ENCODE measurements at regions not wholly inside any gene's neighbourhood (a gene's known extent, or its start where the extent isn't known, plus 50 kb on each side); places are given as distances from the start of the nearest gene placed in this dataset.

DNA sequence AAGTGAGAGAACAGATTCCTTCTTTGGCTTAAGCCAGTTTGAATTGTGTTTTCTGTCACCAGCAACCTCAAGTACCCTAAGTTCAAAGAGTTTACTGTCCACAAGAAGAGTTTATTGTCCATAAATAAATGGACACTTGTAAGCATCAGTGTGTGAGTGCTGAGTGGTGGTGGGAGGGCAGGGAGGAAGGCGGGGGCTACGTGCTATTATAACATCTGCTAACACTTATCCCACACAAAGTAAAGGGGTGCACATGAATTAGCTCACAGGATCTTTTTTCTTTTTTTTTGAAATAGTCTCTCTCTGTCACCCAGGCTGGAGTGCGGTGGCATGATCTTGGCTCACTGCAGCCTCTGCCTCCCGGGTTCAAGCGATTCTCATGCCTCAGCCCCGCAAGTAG lies 87.2 kb downstream of the MICALL2 start:
- no peak overlapping the region for H3K9ac ChIP-seq (ENCODE audit: low read depth in 2 of 2, low read length in 2 of 2)
- no peaks in the 10 kb centered on the region for H3K36me3 ChIP-seq
- H3K4me1 ChIP-seq = no peaks in the 10 kb centered on the region
- no peak overlapping the region for H3K4me3 ChIP-seq
- H3K27ac ChIP-seq = no peak overlapping the region
- no peaks in the 10 kb centered on the region for H3K9me3 ChIP-seq
- no peak for DNase-seq
- intact Hi-C loops (cut with DNase I) = no loop called here
- peaks cover 11% of the 10 kb centered on the region for H3K27me3 ChIP-seq
- TF ChIP-seq, protein P1, sequence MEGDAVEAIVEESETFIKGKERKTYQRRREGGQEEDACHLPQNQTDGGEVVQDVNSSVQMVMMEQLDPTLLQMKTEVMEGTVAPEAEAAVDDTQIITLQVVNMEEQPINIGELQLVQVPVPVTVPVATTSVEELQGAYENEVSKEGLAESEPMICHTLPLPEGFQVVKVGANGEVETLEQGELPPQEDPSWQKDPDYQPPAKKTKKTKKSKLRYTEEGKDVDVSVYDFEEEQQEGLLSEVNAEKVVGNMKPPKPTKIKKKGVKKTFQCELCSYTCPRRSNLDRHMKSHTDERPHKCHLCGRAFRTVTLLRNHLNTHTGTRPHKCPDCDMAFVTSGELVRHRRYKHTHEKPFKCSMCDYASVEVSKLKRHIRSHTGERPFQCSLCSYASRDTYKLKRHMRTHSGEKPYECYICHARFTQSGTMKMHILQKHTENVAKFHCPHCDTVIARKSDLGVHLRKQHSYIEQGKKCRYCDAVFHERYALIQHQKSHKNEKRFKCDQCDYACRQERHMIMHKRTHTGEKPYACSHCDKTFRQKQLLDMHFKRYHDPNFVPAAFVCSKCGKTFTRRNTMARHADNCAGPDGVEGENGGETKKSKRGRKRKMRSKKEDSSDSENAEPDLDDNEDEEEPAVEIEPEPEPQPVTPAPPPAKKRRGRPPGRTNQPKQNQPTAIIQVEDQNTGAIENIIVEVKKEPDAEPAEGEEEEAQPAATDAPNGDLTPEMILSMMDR (IDR thresholded peaks at IDR 0.05) = no peak

DNA sequence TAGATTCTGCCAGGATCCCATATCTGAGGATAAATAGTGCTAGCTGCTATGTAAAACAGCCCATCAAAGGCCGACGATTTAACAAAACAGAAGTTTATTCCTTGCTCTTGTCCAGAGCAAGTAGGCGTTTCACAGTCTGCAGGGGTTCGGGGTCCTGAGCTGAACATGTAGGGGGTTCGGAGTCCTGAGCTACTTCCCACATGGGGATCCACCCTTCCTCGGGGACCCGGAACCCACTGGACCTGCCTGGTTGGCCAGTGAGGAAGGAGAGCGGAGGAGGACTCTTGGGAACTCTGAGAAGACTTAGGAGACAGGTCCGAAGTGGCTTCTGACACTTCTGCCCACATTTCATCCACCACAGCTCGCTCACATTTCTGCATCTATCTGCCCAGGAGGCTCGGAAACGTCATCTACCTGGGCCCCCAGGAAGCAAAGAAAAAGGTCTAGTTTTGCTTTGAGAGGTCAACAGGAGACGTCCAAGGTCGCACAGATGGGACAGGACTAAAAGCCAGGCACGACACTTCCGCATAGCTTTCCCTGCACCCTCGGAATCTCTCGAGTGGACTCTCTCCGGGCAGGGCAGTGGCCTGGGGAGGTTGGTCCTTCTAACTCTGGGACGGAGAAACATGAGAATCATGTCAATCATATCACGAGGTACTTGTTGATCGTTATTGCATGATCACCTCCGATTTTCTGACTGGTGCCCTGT lies 86.4 kb downstream of the MICALL2 start:
- no peaks in the 10 kb centered on the region for H3K4me1 ChIP-seq
- H3K9ac ChIP-seq (ENCODE audit: low read depth in 2 of 2, low read length in 2 of 2) = no peak overlapping the region
- TF ChIP-seq, protein P1 (IDR thresholded peaks at IDR 0.05) = no peak
- no peaks in the 10 kb centered on the region for H3K36me3 ChIP-seq
- no peak for DNase-seq
- H3K27me3 ChIP-seq = peaks cover 11% of the 10 kb centered on the region
- H3K4me3 ChIP-seq = no peak overlapping the region
- intact Hi-C loops (cut with DNase I) = no loop called here
- H3K9me3 ChIP-seq = no peaks in the 10 kb centered on the region
- H3K27ac ChIP-seq = no peak overlapping the region

DNA sequence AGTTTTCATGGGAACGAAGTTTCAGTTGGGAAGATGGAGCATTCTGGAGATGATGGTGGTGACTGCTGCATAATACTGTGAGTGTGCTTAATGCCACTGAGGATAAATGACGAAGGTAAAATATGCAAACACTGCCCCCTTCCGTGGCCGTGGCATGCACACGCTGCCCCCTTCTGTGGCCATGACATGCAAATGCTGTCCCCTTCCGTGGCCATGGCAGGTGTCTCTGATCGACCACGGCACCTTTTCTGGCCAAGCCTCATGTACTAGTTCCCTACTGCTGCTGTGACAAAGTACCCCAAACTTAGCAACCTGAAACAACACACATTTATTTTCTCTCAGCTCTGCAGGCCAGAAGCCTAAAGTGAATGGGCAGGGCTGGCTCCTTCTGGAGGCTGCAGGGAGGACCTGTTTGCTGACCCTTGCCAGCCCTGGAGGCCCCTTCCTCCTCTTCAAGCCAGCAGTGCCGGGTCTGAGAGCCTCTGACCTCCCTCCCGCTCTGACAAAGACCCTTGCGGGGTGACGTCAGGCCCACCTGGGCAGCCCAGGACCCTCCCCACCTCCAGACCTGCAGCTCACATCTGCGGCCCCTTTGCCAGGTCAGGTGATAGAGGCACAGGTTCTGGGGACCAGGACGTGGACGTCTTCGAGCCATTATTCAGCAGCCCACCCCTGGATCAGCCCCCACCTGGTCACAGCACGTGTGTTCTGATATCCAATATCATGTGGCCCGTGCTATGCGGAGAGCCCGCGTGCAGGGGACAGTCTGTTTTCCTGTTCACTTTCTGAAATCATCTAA lies 82.0 kb downstream of the MICALL2 start:
- TF ChIP-seq, protein P1 (IDR thresholded peaks at IDR 0.05) = no peak
- Histone ChIP-seq H3K9me3 (no peaks in the 10 kb centered on the region), H3K27ac (no peak overlapping the region), H3K36me3 (no peaks in the 10 kb centered on the region), H3K4me3 (no peak overlapping the region), H3K4me1 (no peaks in the 10 kb centered on the region), H3K27me3 (no peaks in the 10 kb centered on the region), H3K9ac (ENCODE audit: low read depth in 2 of 2, low read length in 2 of 2) (no peak overlapping the region)
- DNase-seq = no peak
- intact Hi-C loops (cut with DNase I) = no loop called here

DNA sequence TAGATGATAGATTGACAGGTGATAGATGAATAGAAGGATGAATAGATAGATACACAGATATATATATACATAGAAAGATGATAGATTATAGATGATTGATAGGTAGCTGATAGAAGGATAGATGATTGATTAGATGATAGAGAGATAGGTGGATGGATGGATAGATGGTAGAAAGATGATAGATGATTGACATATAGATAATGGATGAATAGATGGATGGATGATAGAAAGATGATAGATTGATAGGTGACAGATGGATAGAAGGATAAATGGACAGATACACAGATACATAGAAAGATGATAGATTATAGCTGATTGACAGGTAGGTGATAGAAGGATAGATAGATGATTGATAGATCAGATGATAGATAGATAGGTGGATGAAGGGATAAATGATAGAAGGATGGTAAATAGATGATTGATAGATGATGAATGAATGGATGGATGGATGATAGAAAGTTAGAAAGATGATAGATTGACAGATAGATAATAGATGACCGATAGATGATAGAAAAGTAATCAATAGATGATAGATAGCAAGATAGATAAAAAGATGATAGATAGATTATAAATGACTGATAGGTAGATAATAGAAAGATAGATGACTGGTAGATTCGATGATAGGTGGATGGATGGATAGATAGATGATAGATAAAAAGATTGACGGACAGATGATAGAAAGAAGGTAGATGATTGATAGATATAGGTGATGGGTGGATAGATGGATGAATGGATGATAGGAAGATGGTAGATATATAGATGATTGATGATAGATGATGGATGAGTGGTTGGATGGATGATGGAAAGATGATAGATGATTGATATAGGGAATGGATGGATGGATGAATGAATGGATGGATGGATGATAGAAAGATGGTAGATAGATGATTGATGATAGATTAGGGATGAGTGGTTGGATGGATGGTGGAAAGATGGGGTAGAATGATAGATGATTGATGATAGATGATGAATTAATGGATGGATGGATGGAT lies 80.4 kb downstream of the MICALL2 start:
- Histone ChIP-seq H3K27ac (no peak overlapping the region), H3K9me3 (no peaks in the 10 kb centered on the region), H3K27me3 (no peaks in the 10 kb centered on the region), H3K9ac (ENCODE audit: low read depth in 2 of 2, low read length in 2 of 2) (no peak overlapping the region), H3K36me3 (no peaks in the 10 kb centered on the region), H3K4me1 (no peaks in the 10 kb centered on the region), H3K4me3 (no peak overlapping the region)
- DNase-seq = no peak
- intact Hi-C loops (cut with DNase I) = no loop called here
- TF ChIP-seq, protein P1 (IDR thresholded peaks at IDR 0.05) = no peak

DNA sequence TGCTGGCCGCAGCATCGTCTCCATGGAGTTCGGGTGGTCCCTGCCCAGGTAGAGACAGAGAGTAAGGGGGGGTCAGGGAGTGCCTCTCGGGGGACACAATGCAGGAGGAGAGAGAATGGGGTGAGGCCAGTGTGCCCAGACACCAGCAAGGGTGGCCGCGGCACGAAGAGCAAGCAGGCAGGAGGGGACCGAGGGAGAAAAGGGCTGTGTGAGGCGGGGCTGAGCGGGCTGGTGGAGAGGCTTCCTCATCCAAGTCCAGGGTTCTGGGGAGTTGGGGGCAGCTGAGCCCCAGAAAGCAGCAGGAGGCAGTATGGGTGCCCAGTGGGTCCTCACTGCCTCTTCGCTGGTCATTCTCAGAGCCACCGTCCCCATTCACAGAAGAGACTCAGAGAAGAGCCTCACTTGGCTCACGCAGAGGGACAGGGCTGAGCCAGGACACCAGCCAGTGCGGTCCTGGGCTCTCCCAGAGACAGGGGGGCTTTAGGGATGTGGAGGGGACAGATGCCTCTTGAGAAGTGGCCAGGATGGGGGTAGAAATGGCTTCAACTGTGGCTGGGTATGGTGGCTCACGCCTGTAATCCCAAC lies 78.9 kb downstream of the MICALL2 start:
- H3K4me3 ChIP-seq = no peak overlapping the region
- intact Hi-C loops (cut with DNase I) = no loop called here
- DNase-seq = no peak
- H3K36me3 ChIP-seq = no peaks in the 10 kb centered on the region
- no peak overlapping the region for H3K27ac ChIP-seq
- no peaks in the 10 kb centered on the region for H3K9me3 ChIP-seq
- no peaks in the 10 kb centered on the region for H3K4me1 ChIP-seq
- TF ChIP-seq, protein P1 (IDR thresholded peaks at IDR 0.05) = no peak
- no peak overlapping the region for H3K9ac ChIP-seq (ENCODE audit: low read depth in 2 of 2, low read length in 2 of 2)
- H3K27me3 ChIP-seq = no peaks in the 10 kb centered on the region

All from colonic mucosa (tissue), 4 donors.